SHP77 (cell line): ENCODE measurements at regions not wholly inside any gene's neighbourhood (a gene's known extent, or its start where the extent isn't known, plus 50 kb on each side); places are given as distances from the start of the nearest gene placed in this dataset.

ENCODE experiments used
- DNase-seq, 2 experiments: peaks; one replicate each; lab custom pipeline; 2025; lab: John Stamatoyannopoulos, UW

DNA sequence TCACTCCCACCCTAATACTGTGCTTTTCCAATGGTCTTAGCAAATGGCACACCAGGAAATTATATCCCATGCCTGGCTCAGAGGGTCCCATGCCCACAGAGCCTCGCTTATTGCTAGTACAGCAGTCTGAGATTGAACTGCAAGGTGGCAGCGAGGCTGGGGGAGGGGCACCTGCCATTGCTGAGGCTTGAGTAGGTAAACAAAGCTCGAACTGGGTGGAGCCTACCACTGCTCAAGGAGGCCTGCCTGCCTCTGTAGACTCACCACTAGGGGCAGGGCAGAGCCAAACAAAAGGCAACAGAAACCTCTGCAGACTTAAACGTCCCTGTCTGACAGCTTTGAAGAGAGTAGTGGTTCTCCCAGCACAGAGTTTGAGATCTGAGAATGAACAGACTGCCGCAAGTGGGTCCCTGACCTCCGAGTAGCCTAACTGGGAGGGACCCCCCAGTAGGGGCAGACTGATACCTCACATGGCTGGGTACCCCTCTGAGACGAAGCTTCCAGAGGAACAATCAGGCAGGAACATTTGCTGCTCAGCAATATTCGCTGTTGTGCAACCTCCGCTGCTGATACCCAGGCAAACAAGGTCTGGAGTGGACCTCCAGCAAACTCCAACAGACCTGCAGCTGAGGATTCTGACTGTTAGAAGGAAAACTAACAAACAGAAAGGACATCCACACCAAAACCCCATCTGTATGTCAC lies 150.7 kb upstream of the FOXA2 start:
- peak; percentile 76 to 79 for DNase-seq

DNA sequence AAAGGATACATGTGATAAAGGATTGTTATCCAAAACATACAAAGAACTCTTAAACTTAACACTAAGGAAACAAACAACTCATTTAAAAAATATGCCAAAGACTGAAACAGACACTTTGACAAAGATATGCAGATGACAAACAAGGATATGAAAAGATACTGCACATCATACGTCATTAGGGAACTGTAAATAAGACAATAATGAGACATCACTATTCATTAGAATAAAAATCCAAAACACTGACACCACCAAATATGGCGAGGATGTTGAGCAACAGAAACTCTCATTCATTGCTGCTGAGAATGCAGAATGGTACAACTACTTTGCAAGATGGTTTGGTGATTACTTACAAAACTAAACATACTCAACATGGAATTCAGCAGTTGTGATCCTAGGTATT lies 156.5 kb upstream of the FOXA2 start:
- DNase-seq: no peak

DNA sequence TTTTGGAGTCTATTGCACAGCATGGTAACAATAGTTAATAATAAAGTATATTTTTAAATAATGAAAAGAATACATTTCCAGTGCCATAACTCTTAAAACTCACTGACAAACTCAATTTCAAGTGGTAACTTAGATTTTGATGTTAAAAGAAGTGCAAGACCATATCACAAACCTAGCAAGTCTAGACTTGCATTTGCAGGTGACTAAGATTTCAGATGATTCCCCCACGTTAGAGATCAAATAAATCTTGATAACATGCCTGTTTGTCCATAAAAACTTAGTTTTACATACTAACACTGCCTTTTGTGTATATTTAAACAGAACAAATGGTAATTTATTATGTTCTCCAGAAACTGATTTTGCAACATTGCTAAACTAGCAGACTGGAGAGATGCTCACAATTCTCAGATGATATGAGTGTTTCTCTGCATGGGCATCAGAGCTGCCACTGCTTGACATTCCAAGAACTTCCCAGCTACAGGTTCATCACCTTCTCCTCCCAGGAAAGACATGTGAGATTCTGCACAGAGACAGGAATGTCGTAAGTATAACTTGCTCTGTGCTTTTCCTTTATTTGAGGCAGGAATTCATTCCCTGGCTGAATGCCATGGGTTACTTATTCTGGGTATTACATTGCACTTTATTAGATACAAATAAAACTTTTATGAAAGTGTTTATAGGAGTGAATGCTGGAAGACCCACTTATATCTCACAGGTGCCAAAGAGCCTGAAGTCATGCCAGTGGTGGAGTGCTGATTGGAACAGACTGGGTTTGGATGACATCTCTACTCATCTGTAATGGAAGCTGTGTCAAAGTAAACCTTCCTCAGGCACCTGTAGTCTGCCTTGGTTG lies 160.2 kb upstream of the FOXA2 start:
- DNase-seq: no peak

DNA sequence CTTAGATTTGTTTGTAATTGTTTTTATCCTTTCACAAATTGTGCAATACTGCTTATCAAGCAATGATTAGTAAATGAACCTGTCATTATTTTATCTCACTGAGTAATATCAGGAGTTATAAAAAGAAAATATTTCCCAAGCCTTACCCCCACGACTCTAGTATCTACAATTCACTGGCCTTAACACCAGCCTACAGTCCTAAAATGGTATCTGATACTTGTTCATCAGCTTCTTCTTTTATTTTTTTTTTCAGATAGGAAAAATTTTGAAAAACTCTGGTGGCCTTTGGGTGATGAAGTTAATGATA lies 160.8 kb upstream of the FOXA2 start:
- DNase-seq: no peak

DNA sequence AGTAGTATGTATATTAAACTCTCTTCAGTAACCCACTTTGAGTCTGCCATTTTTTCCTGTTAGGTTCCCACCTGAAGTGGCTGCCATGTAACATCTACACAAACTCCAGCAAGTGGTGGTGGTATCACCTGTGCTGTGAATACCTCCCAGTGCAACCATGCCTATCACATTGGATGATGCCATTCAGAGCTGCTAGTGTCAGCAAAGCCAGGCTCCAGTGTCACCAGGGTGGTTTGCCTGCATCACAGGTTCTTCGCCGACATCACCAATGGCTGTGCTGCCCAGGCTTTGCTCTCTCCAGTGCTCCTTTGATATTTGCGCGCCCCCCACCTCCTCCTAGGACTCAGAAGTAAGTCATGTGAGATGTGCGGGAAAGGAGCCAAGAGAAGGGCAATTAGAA lies 162.6 kb upstream of the FOXA2 start:
- DNase-seq: no peak

DNA sequence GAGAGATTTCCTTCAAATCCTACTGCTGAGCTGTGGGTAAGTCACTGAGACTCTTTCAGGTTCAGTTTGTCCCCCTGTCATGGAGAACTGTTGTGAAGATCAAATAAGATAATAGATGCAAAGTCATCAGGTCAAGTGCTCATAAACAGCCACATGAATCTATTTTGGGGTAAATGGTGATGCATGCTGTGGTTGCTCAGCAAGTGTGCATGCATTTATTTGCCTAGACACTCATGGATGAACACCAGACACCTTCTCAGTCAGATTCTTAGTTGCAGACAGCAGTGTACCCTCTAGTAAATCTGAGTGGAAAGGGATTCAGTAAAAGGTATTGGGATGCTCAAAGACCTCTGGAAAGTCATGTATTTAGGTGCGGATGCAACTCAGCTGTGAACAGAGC lies 168.0 kb upstream of the FOXA2 start:
- DNase-seq: no peak

DNA sequence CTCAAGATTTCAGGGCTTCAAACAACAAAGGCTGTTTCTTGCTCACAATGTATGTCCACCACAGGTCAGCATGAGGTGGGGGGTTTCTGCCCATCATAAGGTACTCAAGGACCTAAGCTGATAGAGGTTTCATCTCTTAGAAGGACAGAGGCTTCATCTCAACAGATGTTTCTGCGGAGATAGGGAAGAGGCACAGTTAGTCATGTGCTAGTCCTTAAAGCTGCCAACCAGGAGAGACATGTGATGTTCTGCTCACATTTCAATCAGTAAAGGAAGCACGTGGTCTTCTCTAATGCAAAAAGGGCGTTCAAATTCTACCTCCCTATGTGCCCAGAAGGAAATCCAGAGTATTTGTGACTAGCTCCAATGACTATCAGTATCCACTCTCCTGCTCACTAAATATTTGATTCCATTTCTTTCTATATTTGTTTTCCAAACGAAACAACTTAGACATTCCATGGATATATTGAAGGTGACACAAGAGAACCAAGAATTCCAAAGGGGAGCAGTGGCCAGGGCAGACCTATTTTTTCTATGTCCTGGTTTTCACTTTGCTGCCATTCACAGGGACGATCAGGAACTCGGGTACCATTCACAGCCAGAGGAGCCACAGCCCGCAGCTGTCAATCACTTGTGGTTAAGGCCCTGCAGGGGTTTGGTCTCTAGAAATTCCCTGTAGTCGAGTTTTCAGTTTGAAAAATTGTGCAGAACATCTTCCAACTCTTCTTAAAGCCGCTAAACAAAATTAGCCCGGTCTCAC lies 173.2 kb upstream of the FOXA2 start:
- no peak for DNase-seq

DNA sequence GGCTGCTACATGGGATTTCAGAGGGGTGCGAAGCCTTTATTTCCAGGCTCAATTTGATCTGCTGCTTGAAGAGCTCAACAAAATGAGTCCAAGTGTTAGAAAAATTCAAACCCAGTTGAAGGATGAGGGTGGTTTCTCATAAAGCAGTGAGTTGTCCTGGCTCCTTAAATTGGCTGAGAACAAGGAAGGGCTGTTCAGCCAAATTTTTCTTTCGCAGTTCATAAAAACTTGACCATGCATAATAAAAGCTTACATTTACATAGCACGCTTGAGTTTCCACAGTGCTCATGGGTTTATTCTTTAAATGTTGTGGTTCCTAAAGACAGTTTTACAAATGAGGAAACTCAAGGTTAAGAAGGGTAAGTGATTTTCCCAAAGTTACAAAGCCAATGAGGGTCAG lies 174.4 kb upstream of the FOXA2 start:
- DNase-seq: no peak

DNA sequence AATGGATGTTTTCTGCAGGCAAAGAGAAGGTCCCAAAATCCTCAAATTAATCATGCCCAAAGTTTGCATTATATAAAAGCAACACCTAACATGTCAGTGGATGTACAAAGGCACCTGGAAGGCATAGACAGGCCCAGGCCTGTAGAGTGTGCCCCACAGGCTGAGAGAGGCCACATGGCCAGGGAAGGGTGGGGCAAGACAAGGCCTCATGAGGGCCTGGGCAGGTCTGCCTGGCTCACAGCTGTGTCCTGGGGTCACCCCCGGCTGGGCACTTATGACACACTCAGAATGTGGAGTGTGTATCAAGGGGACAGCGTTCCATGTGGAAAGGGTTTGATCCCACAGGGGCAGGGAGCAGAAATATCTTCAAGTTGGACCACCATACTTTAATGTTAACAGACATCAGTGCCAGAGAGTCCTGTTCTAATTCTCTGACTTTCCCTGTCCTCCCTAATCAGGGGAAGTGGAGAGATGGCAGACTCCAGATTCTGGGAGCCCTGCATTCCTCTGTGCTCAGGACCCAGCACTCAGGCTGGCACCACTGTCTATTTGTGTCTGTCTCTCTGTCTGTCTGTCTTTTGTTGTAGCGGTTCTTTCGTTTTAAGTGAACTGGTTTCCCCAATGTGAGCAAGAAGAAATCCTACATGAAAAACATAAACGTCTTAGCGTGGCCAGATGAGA lies 178.3 kb upstream of the FOXA2 start:
- DNase-seq: no peak

DNA sequence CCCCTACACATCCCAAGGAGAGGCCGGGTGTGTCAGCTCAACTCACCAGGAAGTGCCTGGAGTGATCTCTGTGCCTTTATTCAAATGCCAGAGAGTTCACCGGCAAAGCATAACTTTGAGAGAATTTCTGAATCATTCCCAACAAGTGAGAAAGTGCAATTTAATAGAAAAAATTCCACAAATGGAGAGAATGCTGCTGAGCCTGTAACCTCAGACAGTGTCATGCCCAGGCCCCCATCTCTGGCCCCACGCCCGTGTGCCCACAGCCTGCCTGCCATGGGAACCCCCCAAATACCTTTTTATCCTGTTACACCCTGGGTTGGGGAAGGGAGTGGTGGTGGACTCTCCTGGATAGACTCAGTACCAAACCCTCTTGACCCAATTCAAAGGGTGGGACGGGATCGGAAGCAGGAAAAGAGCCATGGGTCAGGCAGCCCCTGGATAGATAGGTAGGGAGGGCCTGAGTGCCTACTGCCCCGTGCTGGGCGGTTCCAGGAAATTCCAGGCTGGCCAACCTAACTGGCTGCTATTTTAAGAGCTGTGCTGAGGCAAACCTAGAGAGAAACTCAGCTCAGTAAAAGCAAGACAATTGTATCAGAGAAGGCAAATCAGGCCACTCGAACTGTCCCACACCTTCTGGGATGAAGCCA lies 179.0 kb upstream of the FOXA2 start:
- DNase-seq: no peak

DNA sequence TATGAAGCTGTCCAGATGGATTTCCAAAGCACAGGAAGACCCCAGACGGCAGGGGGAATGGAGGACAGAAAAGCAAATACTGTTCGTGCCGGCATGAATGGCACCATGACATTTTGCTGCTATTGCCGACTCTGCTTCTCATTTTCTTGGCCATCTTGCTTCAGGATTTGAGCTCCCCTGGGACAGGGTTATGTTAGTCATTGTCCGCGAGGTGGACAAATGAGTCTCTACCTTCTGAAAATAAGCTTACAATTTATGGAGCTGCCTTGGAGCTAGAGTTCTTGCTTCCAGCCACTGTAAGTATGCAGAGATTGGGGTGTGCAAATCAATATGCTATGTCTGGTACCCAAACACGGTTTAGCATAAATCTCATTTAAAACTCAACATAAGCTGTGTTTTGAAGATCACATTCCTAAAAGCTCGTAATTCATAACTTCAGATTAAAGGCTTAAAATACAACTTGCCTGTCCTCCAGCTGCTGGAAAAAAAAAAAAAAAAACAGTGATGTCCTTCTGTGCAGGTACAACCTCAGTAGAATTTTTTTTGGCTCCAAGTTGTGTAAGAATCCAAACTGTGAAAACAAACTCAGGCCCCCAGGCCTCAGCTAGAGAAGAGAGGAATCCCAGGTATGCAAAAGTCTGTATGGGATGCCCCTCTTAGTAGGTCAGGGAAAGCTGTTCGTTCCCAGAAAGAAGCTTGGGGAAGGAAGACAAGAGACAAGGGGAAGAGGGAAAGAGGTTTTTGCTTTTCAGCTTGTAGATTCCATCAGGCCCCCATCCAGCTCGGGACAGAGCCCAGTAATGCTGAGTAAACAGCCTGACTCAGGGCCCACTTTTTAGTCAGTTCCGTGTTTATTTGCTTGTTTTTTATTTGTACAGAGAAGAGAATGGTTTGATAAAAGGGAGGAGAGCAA lies 184.2 kb upstream of the FOXA2 start:
- DNase-seq: no peak

DNA sequence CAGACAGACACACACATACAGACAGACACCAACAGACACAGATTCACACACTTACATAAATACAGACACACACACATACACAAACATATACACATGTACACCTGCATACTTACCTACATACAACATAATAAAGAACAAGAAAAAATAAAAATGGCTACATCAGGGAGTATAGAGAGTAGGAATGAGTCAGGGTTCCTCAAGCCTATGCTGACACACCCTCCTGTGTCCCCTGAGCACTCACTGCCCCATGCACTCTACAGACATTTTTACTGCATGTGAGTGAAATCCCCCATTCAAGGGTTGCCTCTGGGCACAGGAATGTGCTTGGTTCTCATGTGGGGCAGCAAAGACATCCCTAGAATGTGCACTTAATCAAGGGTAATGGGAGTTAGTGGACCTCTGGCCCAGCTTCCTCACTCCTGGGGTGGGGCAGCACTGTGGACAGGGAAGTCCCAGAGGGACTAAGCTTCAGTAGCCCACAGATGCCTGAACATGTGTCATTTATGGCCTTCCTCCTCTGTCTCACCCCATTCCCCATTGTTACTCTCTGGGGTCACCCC lies 185.9 kb upstream of the FOXA2 start:
- no peak for DNase-seq

DNA sequence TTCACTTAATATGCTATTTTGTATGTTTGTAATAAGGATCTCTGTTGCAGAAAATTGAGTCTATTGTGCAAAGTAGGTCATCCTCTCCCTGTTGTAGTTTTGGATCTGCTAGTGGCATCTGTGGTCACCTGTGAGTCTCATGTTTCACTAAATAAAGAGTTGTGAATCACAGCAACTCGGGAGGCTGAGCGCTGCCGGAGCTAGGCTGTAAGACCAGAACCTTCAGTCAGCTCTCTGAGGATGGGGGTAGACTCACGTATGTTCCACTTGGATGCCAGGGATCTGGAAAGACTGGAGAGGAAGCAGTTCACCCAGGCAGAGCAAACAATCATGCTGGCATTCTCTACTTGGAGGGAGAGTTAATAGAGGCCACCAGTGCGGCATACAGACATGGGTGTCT lies 187.3 kb upstream of the FOXA2 start:
- no peak for DNase-seq

DNA sequence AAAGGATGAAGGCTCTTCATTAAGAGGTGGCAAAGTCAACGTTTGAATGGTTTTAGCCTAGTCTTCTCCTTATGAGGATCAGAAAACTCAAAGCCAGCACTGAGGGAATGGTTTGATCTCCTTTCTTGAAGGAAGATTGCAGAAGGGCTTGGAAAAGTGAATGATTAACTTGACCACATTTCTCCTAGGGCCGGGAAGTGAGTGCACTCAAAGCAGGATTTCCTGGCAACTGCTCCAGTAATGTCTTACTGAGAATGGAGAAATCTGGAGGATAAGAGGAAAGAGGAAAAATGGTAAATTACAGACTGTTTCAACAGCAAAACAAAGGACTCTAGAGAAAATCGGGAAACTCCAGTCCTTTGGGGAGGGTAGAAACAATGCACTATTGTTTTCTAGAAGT lies 189.0 kb upstream of the FOXA2 start:
- no peak for DNase-seq

DNA sequence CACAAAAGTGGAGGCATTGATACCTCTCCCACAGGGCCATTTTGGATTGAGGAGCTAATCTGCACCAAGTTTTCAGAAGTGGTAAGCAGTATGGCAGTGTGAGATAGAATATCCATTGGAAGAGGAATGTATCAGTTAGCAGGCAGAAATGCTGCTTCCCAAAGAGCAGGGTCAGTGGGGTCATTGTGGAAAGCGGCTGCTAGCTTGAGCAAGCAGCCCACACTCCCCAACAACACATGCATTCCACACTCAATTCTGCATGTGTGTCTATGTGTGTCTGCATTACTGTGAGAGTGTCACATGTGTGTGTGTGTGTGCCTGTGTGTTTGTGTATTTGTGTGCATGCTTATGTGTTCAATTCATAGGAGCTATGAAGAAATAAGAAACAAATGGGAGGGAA lies 190.9 kb upstream of the FOXA2 start:
- DNase-seq: no peak

DNA sequence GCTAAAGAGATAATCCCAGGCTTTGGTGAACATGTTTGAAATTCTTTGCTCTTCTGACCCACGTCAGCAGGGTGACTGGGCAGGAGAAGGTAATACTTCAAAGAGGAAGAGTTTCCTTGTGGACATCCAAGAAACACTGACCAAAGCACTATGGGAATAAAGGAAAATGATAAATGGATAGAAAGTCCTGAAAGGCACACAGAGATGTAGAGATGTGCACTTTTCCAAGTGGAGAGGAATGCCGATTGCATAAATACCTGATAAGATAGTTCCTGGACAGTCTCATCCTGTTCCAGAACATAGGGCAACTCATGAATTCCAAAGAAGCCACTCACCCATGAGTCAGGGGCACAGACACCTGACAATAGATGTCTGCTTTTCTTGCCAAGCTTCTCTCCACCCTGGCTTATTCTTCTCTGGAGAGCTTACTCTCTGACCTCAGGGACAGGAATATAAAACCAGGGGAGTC lies 191.3 kb upstream of the FOXA2 start:
- DNase-seq: no peak

DNA sequence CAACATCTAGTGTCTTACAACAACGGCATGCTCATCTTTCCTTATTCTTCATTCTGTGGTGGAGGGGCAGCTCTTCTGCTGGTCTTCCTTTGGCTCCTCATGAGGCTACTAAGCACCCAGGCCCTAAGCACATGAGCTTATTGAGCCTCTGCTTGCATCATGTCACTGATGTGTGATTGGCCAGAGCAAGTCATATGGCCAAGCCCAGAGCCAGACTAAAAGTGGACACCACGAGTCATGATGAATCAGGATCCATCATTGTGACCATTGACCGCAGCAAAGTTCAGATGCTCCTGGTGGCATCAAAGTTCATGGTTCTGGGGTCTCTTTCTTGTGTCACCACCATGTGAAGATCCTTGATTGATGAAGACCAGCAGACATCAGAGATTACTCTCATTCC lies 192.0 kb upstream of the FOXA2 start:
- DNase-seq: no peak

DNA sequence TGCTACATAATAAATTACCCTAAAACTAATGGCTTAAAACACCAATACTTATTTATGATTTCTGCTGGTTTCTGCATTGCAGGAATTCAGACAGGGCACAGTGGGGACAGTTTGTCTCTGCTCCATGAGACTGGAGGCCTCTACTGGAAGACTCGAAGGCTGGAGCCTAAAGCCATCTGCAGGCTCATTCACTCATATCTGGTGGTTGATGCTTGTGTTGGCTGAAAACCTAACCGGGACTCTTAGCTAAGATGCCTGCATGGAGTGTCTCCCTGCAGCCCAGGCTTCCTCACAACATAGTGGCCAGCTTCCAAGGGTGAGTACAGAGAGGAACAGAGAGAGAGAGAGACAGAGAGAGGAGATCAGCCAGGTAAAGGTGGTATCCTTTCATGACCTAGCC lies 195.5 kb upstream of the FOXA2 start:
- no peak for DNase-seq

DNA sequence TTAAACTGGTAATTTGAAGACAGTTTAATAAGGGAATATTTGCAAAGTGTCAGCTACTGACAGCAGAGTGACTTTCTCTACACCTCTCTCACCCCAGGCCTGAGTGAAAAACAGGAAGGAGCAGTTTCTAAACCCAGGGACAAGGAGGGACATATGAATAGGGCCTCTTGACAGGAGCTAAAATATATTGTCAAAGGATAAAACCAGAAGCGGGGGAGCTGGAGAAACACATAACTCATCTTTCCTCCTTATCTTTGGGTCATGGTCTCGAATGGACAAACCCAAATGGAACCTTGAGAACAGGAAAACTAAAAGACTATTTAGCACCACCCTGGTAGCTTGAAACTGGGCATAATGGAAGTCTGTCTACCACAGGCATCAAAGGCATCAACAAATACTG lies 197.5 kb upstream of the FOXA2 start:
- DNase-seq: no peak

DNA sequence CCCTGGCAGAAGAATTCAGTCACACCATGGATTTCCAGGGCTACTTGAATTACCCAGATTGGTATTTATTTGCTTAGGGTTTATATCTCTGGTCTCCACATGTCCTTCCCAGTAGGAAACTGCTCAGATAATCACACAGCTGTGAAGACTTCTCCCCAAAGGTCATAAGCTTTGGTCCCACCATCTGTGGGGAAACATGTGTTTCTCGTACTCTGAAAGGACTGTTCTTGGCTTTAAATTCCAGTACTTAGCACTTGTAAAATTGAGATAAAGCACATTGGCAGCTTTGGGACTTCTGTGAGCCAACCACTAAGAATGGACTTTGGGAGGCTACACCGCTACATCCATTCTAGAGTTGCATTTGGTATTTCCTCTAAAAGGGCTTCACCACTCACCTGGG lies 205.3 kb upstream of the FOXA2 start:
- DNase-seq: no peak

DNA sequence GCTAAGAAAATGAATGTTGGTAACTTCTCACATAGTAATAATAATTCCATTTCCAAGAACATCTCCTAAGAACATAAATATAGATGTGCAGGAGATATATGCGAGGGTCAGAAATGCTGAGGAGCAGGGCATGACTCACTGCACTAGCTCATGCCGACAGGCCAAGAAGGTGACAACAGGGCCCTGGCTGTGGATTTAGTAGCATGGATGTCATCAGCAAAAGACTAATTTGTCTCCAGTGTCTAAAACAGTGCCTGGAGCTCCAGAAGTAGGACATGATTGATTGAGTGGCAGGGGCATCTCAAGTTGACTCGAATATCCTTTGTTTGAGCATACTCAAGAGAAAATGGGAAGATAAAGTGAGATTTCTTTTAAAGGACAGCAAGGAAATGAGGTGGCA lies 207.0 kb upstream of the FOXA2 start:
- no peak for DNase-seq
